IPS-20b (cell line): ENCODE measurements at regions not wholly inside any gene's neighbourhood (a gene's known extent, or its start where the extent isn't known, plus 50 kb on each side); places are given as distances from the start of the nearest gene placed in this dataset.

Experiments
- H3K27ac ChIP-seq: one replicate; pipeline ENCODE4 v1.5.1; 2013; ENCODE audit warnings: low read length
- H3K27me3 ChIP-seq: 2 replicates; pipeline ENCODE4 v1.6.1; 2013; ENCODE audit warnings: mild to moderate bottlenecking, low read length, inconsistent platforms; ENCODE audit not compliant: insufficient read depth
- H3K36me3 ChIP-seq: 2 replicates; pipeline ENCODE4 v1.6.1; 2013; ENCODE audit warnings: low read depth, mild to moderate bottlenecking, inconsistent platforms, low read length, moderate library complexity; ENCODE audit not compliant: insufficient read depth
- H3K4me1 ChIP-seq: 2 replicates; pipeline ENCODE4 v1.6.1; 2013; ENCODE audit warnings: mild to moderate bottlenecking, control low read depth, inconsistent platforms, low read length, moderate library complexity; ENCODE audit not compliant: insufficient read depth
- H3K4me3 ChIP-seq: 2 replicates; pipeline ENCODE4 v1.5.1; 2013; ENCODE audit warnings: mild to moderate bottlenecking, low read length, inconsistent platforms
- H3K9ac ChIP-seq: 2 replicates; pipeline ENCODE4 v1.6.1; 2013; ENCODE audit warnings: low read depth, mild to moderate bottlenecking, inconsistent platforms, low read length, moderate library complexity
- H3K9me3 ChIP-seq: 2 replicates; pipeline ENCODE4 v1.6.1; 2013; ENCODE audit warnings: mild to moderate bottlenecking, low read depth, low read length, inconsistent platforms; ENCODE audit not compliant: insufficient read depth

GRCh38 chrX:42090395-42090794 is 167.0 kb upstream of the CASK start:
- H3K27ac ChIP-seq, result peak overlapping the region; percentile 30
- H3K4me1 ChIP-seq, result peaks cover 23% of the 10 kb centered on the region; the same call in 1 of the 2 replicates
- H3K9ac ChIP-seq, result peak overlapping the region; percentile 32; the same call in 1 of the 2 replicates
- H3K27me3 ChIP-seq, result no peaks in the 10 kb centered on the region
- H3K36me3 ChIP-seq, result no peaks in the 10 kb centered on the region
- no peaks in the 10 kb centered on the region for H3K9me3 ChIP-seq
- no peak overlapping the region for H3K4me3 ChIP-seq

- H3K4me1 ChIP-seq, result peaks cover 23% of the 10 kb centered on the region; the same call in 1 of the 2 replicates
- H3K9ac ChIP-seq, result no peak overlapping the region
- no peak overlapping the region for H3K27ac ChIP-seq
- H3K4me3 ChIP-seq, result no peak overlapping the region; the same call in 1 of the 2 replicates
- no peaks in the 10 kb centered on the region for H3K36me3 ChIP-seq
- H3K27me3 ChIP-seq, result no peaks in the 10 kb centered on the region
- no peaks in the 10 kb centered on the region for H3K9me3 ChIP-seq
Observed at GRCh38 chrX:42089031-42089430, 165.7 kb upstream of the CASK start.

- Histone ChIP-seq H3K9me3 (no peaks in the 10 kb centered on the region), H3K36me3 (no peaks in the 10 kb centered on the region), H3K27ac (no peak overlapping the region), H3K9ac (no peak overlapping the region), H3K4me1 (peaks cover 16% of the 10 kb centered on the region; the same call in 1 of the 2 replicates), H3K4me3 (no peak overlapping the region), H3K27me3 (no peaks in the 10 kb centered on the region)
Observed at GRCh38 chrX:42087960-42088359, 164.6 kb upstream of the CASK start.

GRCh38 chrX:42085836-42086235 is 162.5 kb upstream of the CASK start:
- Histone ChIP-seq H3K27ac (no peak overlapping the region), H3K9me3 (no peaks in the 10 kb centered on the region), H3K9ac (no peak overlapping the region), H3K4me3 (no peak overlapping the region), H3K4me1 (peaks cover 16% of the 10 kb centered on the region; the same call in 1 of the 2 replicates), H3K27me3 (no peaks in the 10 kb centered on the region), H3K36me3 (no peaks in the 10 kb centered on the region)

- Histone ChIP-seq H3K9ac (no peak overlapping the region), H3K36me3 (no peaks in the 10 kb centered on the region), H3K9me3 (no peaks in the 10 kb centered on the region), H3K27me3 (no peaks in the 10 kb centered on the region), H3K4me3 (no peak overlapping the region), H3K27ac (no peak overlapping the region), H3K4me1 (no peaks in the 10 kb centered on the region)
Observed at GRCh38 chrX:42079968-42080367, 156.6 kb upstream of the CASK start.

- H3K9me3 ChIP-seq, result no peaks in the 10 kb centered on the region
- no peak overlapping the region for H3K4me3 ChIP-seq
- H3K36me3 ChIP-seq, result no peaks in the 10 kb centered on the region
- H3K27me3 ChIP-seq, result no peaks in the 10 kb centered on the region
- no peaks in the 10 kb centered on the region for H3K4me1 ChIP-seq
- H3K9ac ChIP-seq, result no peak overlapping the region
- H3K27ac ChIP-seq, result no peak overlapping the region
Observed at GRCh38 chrX:42077675-42078074, 154.3 kb upstream of the CASK start.

GRCh38 chrX:42075032-42075431 is 151.7 kb upstream of the CASK start:
- H3K36me3 ChIP-seq, result no peaks in the 10 kb centered on the region

GRCh38 chrX:42073448-42073847 is 150.1 kb upstream of the CASK start:
- no peaks in the 10 kb centered on the region for H3K36me3 ChIP-seq
- H3K27me3 ChIP-seq, result no peaks in the 10 kb centered on the region
- H3K9me3 ChIP-seq, result no peaks in the 10 kb centered on the region
- H3K27ac ChIP-seq, result no peak overlapping the region
- no peak overlapping the region for H3K4me3 ChIP-seq
- no peaks in the 10 kb centered on the region for H3K4me1 ChIP-seq
- no peak overlapping the region for H3K9ac ChIP-seq

More at GRCh38 chrX:42075032-42075431, 151.7 kb upstream of the CASK start:
- no peaks in the 10 kb centered on the region for H3K9me3 ChIP-seq
- no peak overlapping the region for H3K4me3 ChIP-seq
- H3K4me1 ChIP-seq, result no peaks in the 10 kb centered on the region
- H3K9ac ChIP-seq, result no peak overlapping the region
- H3K27me3 ChIP-seq, result no peaks in the 10 kb centered on the region
- H3K27ac ChIP-seq, result no peak overlapping the region

GRCh38 chrX:42070866-42071265 is 147.5 kb upstream of the CASK start:
- no peaks in the 10 kb centered on the region for H3K36me3 ChIP-seq
- H3K27ac ChIP-seq, result no peak overlapping the region
- H3K4me1 ChIP-seq, result no peaks in the 10 kb centered on the region
- no peak overlapping the region for H3K4me3 ChIP-seq
- H3K9me3 ChIP-seq, result no peaks in the 10 kb centered on the region
- H3K27me3 ChIP-seq, result no peaks in the 10 kb centered on the region
- no peak overlapping the region for H3K9ac ChIP-seq

GRCh38 chrX:42054256-42054655 is 130.9 kb upstream of the CASK start:
- Histone ChIP-seq H3K4me1 (no peaks in the 10 kb centered on the region), H3K9ac (no peak overlapping the region), H3K27ac (no peak overlapping the region), H3K27me3 (no peaks in the 10 kb centered on the region), H3K9me3 (no peaks in the 10 kb centered on the region), H3K4me3 (no peak overlapping the region), H3K36me3 (no peaks in the 10 kb centered on the region)

GRCh38 chrX:42050345-42050744 is 127.0 kb upstream of the CASK start:
- H3K27ac ChIP-seq, result no peak overlapping the region
- H3K9me3 ChIP-seq, result no peaks in the 10 kb centered on the region
- H3K27me3 ChIP-seq, result no peaks in the 10 kb centered on the region
- H3K36me3 ChIP-seq, result no peaks in the 10 kb centered on the region
- no peak overlapping the region for H3K4me3 ChIP-seq
- no peaks in the 10 kb centered on the region for H3K4me1 ChIP-seq
- no peak overlapping the region for H3K9ac ChIP-seq

- Histone ChIP-seq H3K4me3 (no peak overlapping the region), H3K9ac (no peak overlapping the region), H3K36me3 (no peaks in the 10 kb centered on the region), H3K27ac (no peak overlapping the region), H3K9me3 (no peaks in the 10 kb centered on the region), H3K4me1 (no peaks in the 10 kb centered on the region), H3K27me3 (no peaks in the 10 kb centered on the region)
Observed at GRCh38 chrX:42047886-42048285, 124.5 kb upstream of the CASK start.

GRCh38 chrX:42028109-42028508 is 104.8 kb upstream of the CASK start:
- Histone ChIP-seq H3K4me1 (no peaks in the 10 kb centered on the region), H3K9me3 (no peaks in the 10 kb centered on the region), H3K27me3 (no peaks in the 10 kb centered on the region), H3K36me3 (no peaks in the 10 kb centered on the region), H3K9ac (no peak overlapping the region), H3K4me3 (no peak overlapping the region), H3K27ac (no peak overlapping the region)
